ENCODE measurements at regions not wholly inside any gene's neighbourhood (a gene's known extent, or its start where the extent isn't known, plus 50 kb on each side); places are given as distances from the start of the nearest gene placed in this dataset.

DNA sequence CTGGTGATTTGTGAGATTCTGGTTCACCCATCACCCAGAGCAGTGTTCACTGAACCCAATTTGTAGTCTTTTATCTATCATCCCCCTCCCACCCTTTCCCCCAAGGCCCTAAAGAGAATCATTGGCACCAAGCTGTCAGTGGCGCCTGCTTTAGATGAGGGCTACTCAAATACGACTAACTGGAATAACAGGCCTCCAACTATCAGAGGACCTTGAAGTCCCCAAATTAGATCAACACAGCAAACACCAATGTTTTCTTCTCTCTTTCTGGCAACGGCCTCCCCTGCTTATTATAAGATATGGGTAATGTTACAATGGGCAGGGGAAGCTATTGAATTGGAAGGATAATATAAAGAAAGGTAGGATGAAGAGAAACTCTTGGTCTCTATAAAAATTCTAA lies 232.3 kb downstream of the SCG2 start:
- no peak for ATAC-seq
- H3K9me3 Mint-ChIP-seq: peaks cover 6% of the 10 kb centered on the region
- H3K27ac Mint-ChIP-seq: no peak overlapping the region

DNA sequence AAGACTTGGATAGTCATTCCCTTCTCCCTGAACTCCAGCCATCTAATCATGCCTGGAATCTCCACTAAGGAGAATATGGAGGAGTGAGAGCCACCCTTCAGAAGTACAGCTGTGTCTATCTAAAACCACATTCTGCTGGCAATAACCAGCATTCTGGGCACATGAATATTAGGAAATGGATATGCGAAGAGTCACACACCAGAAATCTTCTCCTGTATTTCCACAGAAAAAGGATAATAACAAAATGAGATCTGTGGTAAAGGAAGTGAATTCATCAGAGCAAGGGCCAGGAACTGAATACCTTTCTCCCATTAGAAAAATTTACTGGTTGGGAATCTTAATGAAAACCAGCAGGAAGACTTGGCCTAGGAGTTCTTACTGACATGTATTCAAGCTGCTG lies 218.8 kb downstream of the SCG2 start:
- Mint-ChIP-seq H3K27ac (no peak overlapping the region), H3K36me3 (no peaks in the 10 kb centered on the region), H3K9me3 (peaks cover 6% of the 10 kb centered on the region), H3K27me3 (no peaks in the 10 kb centered on the region), H3K4me3 (no peak overlapping the region), H3K4me1 (ENCODE audit: low read depth in 2 of 2) (no peaks in the 10 kb centered on the region)
- ATAC-seq (no peak), DNase-seq (ENCODE audit: low spot score) (no peak)

More for the DNA sequence above, 232.3 kb downstream of the SCG2 start:
- DNase-seq (ENCODE audit: low spot score): no peak
- Mint-ChIP-seq H3K4me3 (no peak overlapping the region), H3K27me3 (no peaks in the 10 kb centered on the region), H3K36me3 (no peaks in the 10 kb centered on the region), H3K4me1 (ENCODE audit: low read depth in 2 of 2) (no peaks in the 10 kb centered on the region)

DNA sequence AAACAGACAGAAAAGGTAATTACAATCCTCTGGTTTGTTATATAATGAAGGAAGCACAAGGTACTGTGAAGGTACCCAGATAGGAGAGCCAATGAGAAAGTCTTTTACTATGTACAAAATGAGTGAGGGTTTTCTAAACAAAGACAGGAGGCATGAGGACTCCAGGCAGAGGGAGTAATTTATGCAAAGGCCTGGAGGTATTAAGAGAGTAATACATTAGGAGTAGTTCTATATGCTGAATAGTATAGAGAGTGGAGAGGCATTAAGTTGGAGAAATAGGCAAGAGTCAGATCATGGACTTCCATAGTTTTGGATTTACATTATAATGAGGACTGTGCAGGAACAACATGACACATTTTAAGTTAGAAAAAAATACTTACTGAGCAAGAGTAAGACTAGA lies 216.0 kb downstream of the SCG2 start:
- no peak for ATAC-seq
- Mint-ChIP-seq H3K4me1 (ENCODE audit: low read depth in 2 of 2) (no peaks in the 10 kb centered on the region), H3K4me3 (no peak overlapping the region), H3K36me3 (no peaks in the 10 kb centered on the region), H3K27ac (no peak overlapping the region), H3K27me3 (no peaks in the 10 kb centered on the region), H3K9me3 (no peaks in the 10 kb centered on the region)
- no peak for DNase-seq (ENCODE audit: low spot score)

DNA sequence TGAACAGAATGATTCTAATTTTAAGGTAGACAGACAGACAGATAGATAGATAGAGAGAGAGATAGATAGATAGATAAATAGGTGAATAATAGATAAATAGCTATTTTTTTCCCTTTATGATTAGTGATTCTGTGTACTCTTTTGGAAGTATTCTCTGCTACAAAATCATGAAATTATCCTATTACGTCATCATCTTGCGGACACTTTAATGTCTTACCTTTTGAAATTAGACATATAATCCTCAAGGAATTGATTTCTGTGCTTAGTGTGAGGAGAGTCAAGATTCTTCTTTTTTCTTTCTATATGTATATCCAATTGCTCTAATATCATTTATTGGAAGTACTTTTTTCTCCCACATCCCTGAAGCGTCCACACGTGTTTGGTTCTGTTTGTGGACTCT lies 215.2 kb downstream of the SCG2 start:
- Mint-ChIP-seq H3K27me3 (no peaks in the 10 kb centered on the region), H3K27ac (no peak overlapping the region), H3K4me3 (no peak overlapping the region), H3K4me1 (ENCODE audit: low read depth in 2 of 2) (no peaks in the 10 kb centered on the region), H3K36me3 (no peaks in the 10 kb centered on the region), H3K9me3 (no peaks in the 10 kb centered on the region)
- no peak for DNase-seq (ENCODE audit: low spot score)
- ATAC-seq: no peak

DNA sequence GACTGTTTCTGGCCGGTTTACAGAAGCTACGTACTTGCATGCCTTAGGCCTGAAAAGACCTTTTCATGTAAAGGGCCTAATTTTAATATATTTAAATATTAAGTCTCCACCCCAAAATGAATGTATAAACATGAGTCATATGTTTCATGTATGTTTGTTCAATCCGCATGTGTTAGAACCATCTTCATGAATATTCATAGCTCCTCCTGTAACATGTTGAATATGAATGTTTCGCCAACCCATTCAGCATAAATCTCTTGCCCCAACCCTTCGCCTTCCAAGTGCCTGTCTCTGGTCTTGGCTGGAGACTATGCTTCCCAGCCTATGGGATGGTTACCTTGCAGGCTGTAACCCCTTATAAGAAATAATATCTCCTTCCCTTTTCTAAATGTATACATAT lies 212.5 kb downstream of the SCG2 start:
- no peaks in the 10 kb centered on the region for H3K27me3 Mint-ChIP-seq
- H3K4me1 Mint-ChIP-seq (ENCODE audit: low read depth in 2 of 2): no peaks in the 10 kb centered on the region
- H3K36me3 Mint-ChIP-seq: no peaks in the 10 kb centered on the region
- H3K27ac Mint-ChIP-seq: no peak overlapping the region
- ATAC-seq (no peak), DNase-seq (ENCODE audit: low spot score) (no peak)
- H3K4me3 Mint-ChIP-seq: no peak overlapping the region
- H3K9me3 Mint-ChIP-seq: no peaks in the 10 kb centered on the region

DNA sequence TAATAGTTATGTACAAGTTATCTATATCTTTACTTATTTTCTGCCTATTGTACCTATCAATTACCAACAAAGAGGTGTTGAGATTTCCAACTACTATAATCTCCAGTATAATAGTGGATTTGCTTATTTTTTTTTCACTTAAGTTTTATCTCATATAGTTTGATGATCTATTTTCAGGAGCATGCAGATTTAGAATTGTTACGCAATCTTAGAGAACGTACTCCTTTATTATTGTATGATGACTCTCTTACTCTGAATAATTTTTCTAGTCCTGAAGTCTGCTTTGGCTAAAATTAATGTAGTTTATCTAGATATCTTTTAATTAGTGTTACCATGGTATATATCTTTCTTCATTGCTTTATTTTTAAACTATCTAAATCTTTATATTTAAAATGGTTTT lies 205.2 kb downstream of the SCG2 start:
- H3K4me1 Mint-ChIP-seq (ENCODE audit: low read depth in 2 of 2): no peaks in the 10 kb centered on the region
- no peaks in the 10 kb centered on the region for H3K9me3 Mint-ChIP-seq
- H3K4me3 Mint-ChIP-seq: no peak overlapping the region
- no peak for DNase-seq (ENCODE audit: low spot score)
- no peak overlapping the region for H3K27ac Mint-ChIP-seq
- ATAC-seq: no peak
- H3K27me3 Mint-ChIP-seq: no peaks in the 10 kb centered on the region
- no peaks in the 10 kb centered on the region for H3K36me3 Mint-ChIP-seq

DNA sequence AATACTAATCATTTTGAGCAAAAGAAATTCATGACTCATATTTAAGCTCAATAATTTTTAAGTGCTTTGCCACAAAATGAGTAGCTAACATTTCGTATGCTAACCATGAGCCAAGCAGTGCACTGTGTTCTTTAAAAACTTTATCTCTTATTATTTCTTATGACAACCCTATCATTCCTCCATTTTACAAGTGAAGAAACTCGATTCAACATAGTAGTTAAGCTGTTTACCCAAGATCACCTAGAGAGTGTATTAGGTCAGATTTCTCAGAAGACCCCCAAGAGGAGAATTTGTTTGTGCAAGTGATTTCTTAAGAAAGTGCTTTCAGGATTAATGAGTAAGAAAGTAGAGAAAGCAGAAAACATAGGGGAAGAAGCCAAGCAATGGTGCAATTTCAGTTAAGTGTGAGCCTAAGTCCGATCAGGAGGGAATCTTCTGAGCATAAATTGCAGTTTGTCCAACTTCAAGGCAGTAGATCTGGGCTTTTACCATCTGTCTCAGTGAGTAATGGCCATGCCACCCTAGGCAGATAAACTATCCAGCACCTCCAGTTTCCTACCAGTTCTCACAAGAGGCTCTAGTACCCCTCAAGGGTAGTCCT lies 202.7 kb downstream of the SCG2 start:
- no peaks in the 10 kb centered on the region for H3K9me3 Mint-ChIP-seq

DNA sequence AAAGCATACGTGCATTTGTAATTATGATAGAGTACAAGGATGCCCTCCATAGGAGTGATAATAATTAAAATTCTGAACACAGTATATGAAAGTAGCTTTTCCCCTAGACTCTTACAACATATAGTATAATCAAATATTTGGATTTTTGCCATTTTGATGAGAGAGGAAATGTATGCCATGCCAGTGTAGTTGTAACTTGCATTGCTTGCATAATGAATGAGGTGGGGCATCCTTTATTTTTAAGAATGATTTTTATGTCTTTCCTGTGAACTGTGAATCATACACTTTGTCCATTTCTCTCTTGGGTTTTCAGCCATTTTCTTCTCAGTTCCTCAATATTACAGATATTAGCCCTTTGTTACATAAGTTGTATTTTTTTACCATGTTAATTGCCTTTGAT lies 197.5 kb downstream of the SCG2 start:
- H3K4me3 Mint-ChIP-seq: no peak overlapping the region
- DNase-seq (ENCODE audit: low spot score) (no peak), ATAC-seq (no peak)
- H3K9me3 Mint-ChIP-seq: peaks cover 4% of the 10 kb centered on the region
- no peaks in the 10 kb centered on the region for H3K36me3 Mint-ChIP-seq
- H3K27ac Mint-ChIP-seq: no peak overlapping the region
- no peaks in the 10 kb centered on the region for H3K27me3 Mint-ChIP-seq
- H3K4me1 Mint-ChIP-seq (ENCODE audit: low read depth in 2 of 2): no peaks in the 10 kb centered on the region

More for the DNA sequence above, 202.7 kb downstream of the SCG2 start:
- Mint-ChIP-seq H3K27me3 (no peaks in the 10 kb centered on the region), H3K36me3 (no peaks in the 10 kb centered on the region), H3K4me1 (ENCODE audit: low read depth in 2 of 2) (no peaks in the 10 kb centered on the region), H3K4me3 (no peak overlapping the region), H3K27ac (no peak overlapping the region)
- ATAC-seq: no peak
- DNase-seq (ENCODE audit: low spot score): no peak

DNA sequence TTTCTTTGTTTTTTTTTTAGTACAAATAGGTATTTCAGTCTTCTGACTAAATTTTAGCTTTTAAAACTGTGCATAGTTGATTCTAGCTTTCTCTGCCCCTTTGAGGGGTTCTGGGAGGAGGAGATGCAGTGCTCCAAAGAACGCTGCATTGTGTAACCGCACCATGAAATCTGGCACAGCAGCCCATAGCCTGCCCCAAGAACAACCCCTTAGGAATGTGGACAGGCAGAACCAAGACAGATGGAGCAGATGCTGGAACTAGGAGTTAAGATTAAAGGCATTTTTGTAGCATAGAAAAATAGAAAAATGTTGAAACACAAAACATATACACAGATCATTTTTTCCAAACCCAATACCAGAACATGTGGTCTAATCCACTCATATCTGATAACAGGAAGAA lies 187.5 kb downstream of the SCG2 start:
- ATAC-seq: no peak
- DNase-seq (ENCODE audit: low spot score): no peak
- Mint-ChIP-seq H3K27me3 (peaks cover 0 to 6% of the 10 kb centered on the region in 2 donors), H3K27ac (no peak overlapping the region), H3K9me3 (peaks cover 10% of the 10 kb centered on the region), H3K36me3 (no peaks in the 10 kb centered on the region), H3K4me3 (no peak overlapping the region), H3K4me1 (ENCODE audit: low read depth in 2 of 2) (no peaks in the 10 kb centered on the region)

DNA sequence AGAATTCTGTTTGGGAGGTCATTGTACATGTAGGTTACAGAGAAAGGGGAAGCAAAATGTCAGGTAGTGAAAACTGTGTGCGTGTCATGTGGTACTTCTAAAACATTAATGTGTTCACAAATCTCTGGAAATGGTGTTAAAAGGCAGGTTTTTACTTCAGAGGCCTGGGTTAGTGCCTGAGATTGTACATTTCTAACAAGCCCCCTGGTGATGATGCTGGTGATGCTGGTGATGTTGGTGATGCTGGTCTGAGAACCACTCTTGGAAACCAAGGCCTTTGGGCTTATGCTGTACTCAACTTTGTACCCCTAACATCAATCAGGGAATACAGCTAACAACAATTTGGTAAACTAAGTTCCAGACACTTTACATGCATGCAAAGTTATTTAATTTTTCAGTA lies 187.1 kb downstream of the SCG2 start:
- Mint-ChIP-seq H3K27me3 (peaks cover 0 to 6% of the 10 kb centered on the region in 2 donors), H3K4me1 (ENCODE audit: low read depth in 2 of 2) (no peaks in the 10 kb centered on the region)

DNA sequence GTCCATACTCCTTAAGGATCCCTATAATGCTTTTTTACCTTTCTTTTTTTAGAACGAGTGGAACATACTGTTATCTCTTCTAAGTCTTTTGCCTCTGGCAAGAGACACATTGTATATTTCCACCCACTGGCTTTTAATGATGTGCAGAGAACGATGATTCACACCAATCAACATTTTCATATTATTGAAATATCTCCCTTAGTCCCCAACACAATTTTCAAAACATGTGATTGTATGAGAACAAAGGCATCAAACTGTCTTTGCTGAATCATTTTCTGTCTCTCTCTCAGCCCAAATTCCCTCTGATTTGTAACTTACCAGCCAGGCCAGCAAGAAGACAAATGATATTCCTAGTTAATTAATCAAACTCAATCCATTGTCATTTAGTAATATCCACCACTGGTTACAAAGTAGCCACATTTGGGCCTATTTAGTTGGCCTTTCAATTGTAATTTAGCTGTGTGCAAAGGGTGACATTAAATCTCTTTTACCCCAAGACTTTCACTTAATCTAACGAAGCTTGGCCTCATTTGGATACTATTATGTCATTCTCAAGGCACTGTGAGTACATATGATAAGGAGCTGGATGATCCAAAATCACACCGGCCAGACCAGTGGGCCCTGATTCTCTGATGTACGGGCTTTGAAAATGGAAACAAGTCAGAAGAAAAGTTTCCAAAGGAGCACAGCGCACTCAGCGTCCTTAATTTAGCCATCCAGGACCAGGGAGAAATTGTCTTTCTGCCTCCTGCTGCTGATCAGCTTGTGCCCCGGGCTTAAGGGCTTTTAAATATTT lies 185.1 kb downstream of the SCG2 start:
- Mint-ChIP-seq H3K27me3 (peaks cover 0 to 6% of the 10 kb centered on the region in 2 donors), H3K27ac (no peak overlapping the region), H3K4me3 (no peak overlapping the region), H3K9me3 (no peaks in the 10 kb centered on the region), H3K4me1 (ENCODE audit: low read depth in 2 of 2) (no peaks in the 10 kb centered on the region), H3K36me3 (no peaks in the 10 kb centered on the region)
- no peak for ATAC-seq
- DNase-seq (ENCODE audit: low spot score): no peak

More for the DNA sequence above, 187.1 kb downstream of the SCG2 start:
- ATAC-seq: no peak
- no peak for DNase-seq (ENCODE audit: low spot score)
- Mint-ChIP-seq H3K4me3 (no peak overlapping the region), H3K9me3 (peaks cover 8% of the 10 kb centered on the region), H3K36me3 (no peaks in the 10 kb centered on the region), H3K27ac (no peak overlapping the region)

DNA sequence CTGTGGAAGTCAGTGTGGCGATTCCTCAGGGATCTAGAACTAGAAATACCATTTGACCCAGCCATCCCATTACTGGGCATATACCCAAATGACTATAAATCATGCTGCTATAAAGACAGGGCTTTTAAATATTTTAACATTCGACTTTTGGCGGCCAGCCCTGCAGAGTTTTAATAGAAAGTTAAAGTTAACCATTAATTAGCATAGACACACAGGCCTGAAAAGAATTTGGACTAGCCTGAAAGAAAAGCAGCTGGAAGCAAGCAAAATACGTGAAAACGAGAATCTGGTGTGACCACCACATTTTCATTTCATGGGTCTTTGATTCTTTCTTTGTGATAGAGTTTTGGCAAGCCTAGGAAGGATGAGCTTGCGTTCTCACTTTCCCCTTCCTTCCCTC lies 184.0 kb downstream of the SCG2 start:
- H3K9me3 Mint-ChIP-seq: peaks cover 1% of the 10 kb centered on the region
- DNase-seq (ENCODE audit: low spot score): no peak
- no peaks in the 10 kb centered on the region for H3K36me3 Mint-ChIP-seq
- H3K4me1 Mint-ChIP-seq (ENCODE audit: low read depth in 2 of 2): no peaks in the 10 kb centered on the region
- ATAC-seq: no peak
- H3K27me3 Mint-ChIP-seq: peaks cover 0 to 6% of the 10 kb centered on the region in 2 donors
- H3K27ac Mint-ChIP-seq: no peak overlapping the region
- H3K4me3 Mint-ChIP-seq: no peak overlapping the region

DNA sequence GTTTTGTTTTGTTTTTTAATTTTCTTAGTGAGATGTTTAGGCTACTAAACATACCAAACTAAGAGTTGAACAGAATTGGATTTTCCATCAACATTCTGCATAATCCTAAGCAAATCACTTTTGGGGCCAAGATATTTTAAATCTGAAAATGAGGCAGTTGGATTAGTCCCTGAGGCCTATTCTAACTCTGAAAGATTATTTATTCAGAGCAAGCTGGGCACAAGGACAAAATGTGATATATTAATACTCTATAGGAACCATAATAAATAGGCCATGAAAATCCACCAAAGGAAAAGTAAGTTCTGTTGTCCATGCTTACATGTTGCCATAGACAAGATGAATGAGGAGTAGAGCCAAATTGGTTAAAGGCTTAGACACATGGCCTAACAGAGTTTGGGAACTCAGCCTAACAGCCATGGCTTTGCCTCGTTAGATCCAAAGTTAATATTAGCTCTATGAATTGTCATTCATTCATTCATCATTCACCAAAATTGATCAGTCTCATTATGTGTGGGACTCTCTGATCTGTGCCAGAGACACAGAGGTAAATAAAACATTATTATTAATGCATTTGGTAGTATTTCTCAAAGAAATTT lies 183.5 kb downstream of the SCG2 start:
- ATAC-seq (no peak), DNase-seq (ENCODE audit: low spot score) (no peak)
- H3K27ac Mint-ChIP-seq: no peak overlapping the region
- H3K36me3 Mint-ChIP-seq: no peaks in the 10 kb centered on the region
- H3K9me3 Mint-ChIP-seq: peaks cover 7% of the 10 kb centered on the region
- H3K4me1 Mint-ChIP-seq (ENCODE audit: low read depth in 2 of 2): no peaks in the 10 kb centered on the region
- peaks cover 0 to under 1% of the 10 kb centered on the region in 2 donors for H3K27me3 Mint-ChIP-seq
- no peak overlapping the region for H3K4me3 Mint-ChIP-seq

DNA sequence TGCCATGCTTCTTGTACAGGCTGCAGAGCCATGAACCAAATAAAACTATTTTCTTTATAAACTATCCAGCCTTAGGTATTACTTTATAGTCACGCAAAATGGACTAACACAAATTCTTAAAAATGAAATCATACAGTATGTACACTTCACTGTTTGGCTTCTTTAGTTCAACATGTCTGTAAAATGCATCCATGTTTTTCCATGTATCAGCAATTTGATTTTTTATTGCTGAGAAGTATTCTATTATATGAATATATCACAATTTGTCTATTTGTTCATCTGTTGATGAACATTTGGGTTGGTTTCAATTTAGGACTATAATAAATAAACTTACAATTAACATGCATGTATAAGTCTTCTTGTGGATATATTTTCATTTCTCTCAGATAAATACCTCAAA lies 182.1 kb downstream of the SCG2 start:
- DNase-seq (ENCODE audit: low spot score) (no peak), ATAC-seq (no peak)
- no peak overlapping the region for H3K4me3 Mint-ChIP-seq
- no peaks in the 10 kb centered on the region for H3K27me3 Mint-ChIP-seq
- H3K36me3 Mint-ChIP-seq: no peaks in the 10 kb centered on the region
- H3K9me3 Mint-ChIP-seq: peaks cover 7% of the 10 kb centered on the region
- no peak overlapping the region for H3K27ac Mint-ChIP-seq
- no peaks in the 10 kb centered on the region for H3K4me1 Mint-ChIP-seq (ENCODE audit: low read depth in 2 of 2)

All from natural killer cell treated with Interleukin-12 subunit alpha and Interleukin-12 subunit beta and Interleukin-15 and Interleukin-18, amount 100 ng/mL, for 72 hours (primary cell).